ENCODE measurements at regions not wholly inside any gene's neighbourhood (a gene's known extent, or its start where the extent isn't known, plus 50 kb on each side); places are given as distances from the start of the nearest gene placed in this dataset.

DNA sequence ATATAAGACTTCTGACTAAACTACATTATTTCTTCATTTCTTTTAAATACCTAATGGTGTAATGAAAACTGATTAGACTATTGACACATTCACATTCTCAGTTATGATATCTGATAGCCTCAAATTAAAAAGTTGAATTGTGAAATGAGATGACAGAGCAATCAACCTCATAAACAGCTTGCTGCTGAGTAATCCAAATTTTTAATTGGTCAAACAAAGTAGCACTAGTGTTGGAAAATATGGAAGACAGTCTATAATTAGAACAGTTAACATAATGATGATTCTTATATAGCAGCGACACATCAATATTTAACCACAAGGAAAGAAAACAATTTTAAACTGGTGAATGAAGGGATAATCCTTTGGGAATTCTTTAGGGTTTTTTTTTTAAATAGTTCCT, 91.9 kb upstream of the LRP1B start:
- TF ChIP-seq, protein P1, sequence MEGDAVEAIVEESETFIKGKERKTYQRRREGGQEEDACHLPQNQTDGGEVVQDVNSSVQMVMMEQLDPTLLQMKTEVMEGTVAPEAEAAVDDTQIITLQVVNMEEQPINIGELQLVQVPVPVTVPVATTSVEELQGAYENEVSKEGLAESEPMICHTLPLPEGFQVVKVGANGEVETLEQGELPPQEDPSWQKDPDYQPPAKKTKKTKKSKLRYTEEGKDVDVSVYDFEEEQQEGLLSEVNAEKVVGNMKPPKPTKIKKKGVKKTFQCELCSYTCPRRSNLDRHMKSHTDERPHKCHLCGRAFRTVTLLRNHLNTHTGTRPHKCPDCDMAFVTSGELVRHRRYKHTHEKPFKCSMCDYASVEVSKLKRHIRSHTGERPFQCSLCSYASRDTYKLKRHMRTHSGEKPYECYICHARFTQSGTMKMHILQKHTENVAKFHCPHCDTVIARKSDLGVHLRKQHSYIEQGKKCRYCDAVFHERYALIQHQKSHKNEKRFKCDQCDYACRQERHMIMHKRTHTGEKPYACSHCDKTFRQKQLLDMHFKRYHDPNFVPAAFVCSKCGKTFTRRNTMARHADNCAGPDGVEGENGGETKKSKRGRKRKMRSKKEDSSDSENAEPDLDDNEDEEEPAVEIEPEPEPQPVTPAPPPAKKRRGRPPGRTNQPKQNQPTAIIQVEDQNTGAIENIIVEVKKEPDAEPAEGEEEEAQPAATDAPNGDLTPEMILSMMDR (IDR thresholded peaks at IDR 0.05; ENCODE audit: low read depth, low read length, missing input control), result no peak
- TF ChIP-seq SP1 (IDR thresholded peaks at IDR 0.05), result no peak
- TF ChIP-seq, protein P2, sequence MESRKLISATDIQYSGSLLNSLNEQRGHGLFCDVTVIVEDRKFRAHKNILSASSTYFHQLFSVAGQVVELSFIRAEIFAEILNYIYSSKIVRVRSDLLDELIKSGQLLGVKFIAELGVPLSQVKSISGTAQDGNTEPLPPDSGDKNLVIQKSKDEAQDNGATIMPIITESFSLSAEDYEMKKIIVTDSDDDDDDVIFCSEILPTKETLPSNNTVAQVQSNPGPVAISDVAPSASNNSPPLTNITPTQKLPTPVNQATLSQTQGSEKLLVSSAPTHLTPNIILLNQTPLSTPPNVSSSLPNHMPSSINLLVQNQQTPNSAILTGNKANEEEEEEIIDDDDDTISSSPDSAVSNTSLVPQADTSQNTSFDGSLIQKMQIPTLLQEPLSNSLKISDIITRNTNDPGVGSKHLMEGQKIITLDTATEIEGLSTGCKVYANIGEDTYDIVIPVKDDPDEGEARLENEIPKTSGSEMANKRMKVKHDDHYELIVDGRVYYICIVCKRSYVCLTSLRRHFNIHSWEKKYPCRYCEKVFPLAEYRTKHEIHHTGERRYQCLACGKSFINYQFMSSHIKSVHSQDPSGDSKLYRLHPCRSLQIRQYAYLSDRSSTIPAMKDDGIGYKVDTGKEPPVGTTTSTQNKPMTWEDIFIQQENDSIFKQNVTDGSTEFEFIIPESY (IDR thresholded peaks at IDR 0.05), result no peak
- TF ChIP-seq EGR1 (IDR thresholded peaks at IDR 0.05; ENCODE audit: low read depth in 2 of 2), result no peak
- TF ChIP-seq, protein P3, sequence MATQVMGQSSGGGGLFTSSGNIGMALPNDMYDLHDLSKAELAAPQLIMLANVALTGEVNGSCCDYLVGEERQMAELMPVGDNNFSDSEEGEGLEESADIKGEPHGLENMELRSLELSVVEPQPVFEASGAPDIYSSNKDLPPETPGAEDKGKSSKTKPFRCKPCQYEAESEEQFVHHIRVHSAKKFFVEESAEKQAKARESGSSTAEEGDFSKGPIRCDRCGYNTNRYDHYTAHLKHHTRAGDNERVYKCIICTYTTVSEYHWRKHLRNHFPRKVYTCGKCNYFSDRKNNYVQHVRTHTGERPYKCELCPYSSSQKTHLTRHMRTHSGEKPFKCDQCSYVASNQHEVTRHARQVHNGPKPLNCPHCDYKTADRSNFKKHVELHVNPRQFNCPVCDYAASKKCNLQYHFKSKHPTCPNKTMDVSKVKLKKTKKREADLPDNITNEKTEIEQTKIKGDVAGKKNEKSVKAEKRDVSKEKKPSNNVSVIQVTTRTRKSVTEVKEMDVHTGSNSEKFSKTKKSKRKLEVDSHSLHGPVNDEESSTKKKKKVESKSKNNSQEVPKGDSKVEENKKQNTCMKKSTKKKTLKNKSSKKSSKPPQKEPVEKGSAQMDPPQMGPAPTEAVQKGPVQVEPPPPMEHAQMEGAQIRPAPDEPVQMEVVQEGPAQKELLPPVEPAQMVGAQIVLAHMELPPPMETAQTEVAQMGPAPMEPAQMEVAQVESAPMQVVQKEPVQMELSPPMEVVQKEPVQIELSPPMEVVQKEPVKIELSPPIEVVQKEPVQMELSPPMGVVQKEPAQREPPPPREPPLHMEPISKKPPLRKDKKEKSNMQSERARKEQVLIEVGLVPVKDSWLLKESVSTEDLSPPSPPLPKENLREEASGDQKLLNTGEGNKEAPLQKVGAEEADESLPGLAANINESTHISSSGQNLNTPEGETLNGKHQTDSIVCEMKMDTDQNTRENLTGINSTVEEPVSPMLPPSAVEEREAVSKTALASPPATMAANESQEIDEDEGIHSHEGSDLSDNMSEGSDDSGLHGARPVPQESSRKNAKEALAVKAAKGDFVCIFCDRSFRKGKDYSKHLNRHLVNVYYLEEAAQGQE (IDR thresholded peaks at IDR 0.05), result no peak
- TF ChIP-seq, protein P4, sequence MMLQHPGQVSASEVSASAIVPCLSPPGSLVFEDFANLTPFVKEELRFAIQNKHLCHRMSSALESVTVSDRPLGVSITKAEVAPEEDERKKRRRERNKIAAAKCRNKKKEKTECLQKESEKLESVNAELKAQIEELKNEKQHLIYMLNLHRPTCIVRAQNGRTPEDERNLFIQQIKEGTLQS (IDR thresholded peaks at IDR 0.05), result no peak
- TF ChIP-seq, protein P5, sequence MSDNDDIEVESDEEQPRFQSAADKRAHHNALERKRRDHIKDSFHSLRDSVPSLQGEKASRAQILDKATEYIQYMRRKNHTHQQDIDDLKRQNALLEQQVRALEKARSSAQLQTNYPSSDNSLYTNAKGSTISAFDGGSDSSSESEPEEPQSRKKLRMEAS (IDR thresholded peaks at IDR 0.05), result no peak
- no peak for TF ChIP-seq TAF1 (conservative IDR thresholded peaks at IDR 0.05)
- TF ChIP-seq RAD21 (IDR thresholded peaks at IDR 0.05), result no peak
- TF ChIP-seq YY1 (IDR thresholded peaks at IDR 0.05), result no peak
- no peak for TF ChIP-seq JUND (IDR thresholded peaks at IDR 0.05)
- TF ChIP-seq GABPA (IDR thresholded peaks at IDR 0.05 in 1 of 2, conservative IDR thresholded peaks at IDR 0.05 in 1 of 2), result no peak
